Rectal smooth muscle tissue (tissue), 1 donor: ENCODE measurements at regions not wholly inside any gene's neighbourhood (a gene's known extent, or its start where the extent isn't known, plus 50 kb on each side); places are given as distances from the start of the nearest gene placed in this dataset.
"Not testable (repeated sequence)": the region's sequence is repeated elsewhere in the genome, so short reads cannot be mapped to it uniquely, and the experiment has no call there.

Experiments
- H3K27ac ChIP-seq: one replicate; pipeline ENCODE4 v1.7.0; 2013; ENCODE audit warnings: low read depth, low read length, inconsistent platforms
- H3K27me3 ChIP-seq: one replicate; pipeline ENCODE4 v1.7.0; 2013; ENCODE audit warnings: low read length; ENCODE audit not compliant: control insufficient read depth, insufficient read depth
- H3K36me3 ChIP-seq: one replicate; pipeline ENCODE4 v1.7.0; 2013; ENCODE audit warnings: low read length; ENCODE audit not compliant: control insufficient read depth, insufficient read depth
- H3K4me1 ChIP-seq: one replicate; pipeline ENCODE4 v1.7.0; 2013; ENCODE audit warnings: low read length; ENCODE audit not compliant: control insufficient read depth, insufficient read depth
- H3K4me3 ChIP-seq: one replicate; pipeline ENCODE4 v1.7.0; 2013; ENCODE audit warnings: low read length
- H3K9ac ChIP-seq: one replicate; pipeline ENCODE4 v1.7.0; 2013; ENCODE audit warnings: low read length

GRCh38 chr14:44417809-44418208, 89.3 kb downstream of the FSCB start:
- H3K9ac ChIP-seq = no peak overlapping the region
- no peak overlapping the region for H3K27ac ChIP-seq
- H3K27me3 ChIP-seq = no peaks in the 10 kb centered on the region
- no peaks in the 10 kb centered on the region for H3K4me1 ChIP-seq
- no peak overlapping the region for H3K4me3 ChIP-seq
- H3K36me3 ChIP-seq = no peaks in the 10 kb centered on the region

DNA sequence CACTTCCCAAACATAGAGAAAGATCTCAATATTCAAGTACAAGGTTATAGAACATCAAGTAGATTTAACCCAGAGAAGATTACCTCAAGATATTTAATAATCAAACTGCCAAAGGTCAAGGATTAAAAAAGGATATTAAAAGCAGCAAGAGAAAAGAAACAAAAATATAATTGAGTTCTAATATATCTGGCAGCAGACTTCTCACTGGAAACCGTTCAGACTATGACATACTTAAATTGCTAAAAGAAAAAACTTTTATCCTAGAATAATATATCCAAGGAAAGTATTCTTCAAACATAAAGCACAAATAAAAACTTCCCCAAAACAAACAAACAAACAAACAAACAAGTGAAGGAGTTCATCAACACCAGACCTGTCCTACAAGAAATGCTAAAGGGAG, 92.4 kb downstream of the FSCB start:
- Histone ChIP-seq H3K27ac (no peak overlapping the region), H3K9ac (no peak overlapping the region), H3K4me3 (no peak overlapping the region), H3K4me1 (no peaks in the 10 kb centered on the region), H3K36me3 (no peaks in the 10 kb centered on the region), H3K27me3 (no peaks in the 10 kb centered on the region)

DNA sequence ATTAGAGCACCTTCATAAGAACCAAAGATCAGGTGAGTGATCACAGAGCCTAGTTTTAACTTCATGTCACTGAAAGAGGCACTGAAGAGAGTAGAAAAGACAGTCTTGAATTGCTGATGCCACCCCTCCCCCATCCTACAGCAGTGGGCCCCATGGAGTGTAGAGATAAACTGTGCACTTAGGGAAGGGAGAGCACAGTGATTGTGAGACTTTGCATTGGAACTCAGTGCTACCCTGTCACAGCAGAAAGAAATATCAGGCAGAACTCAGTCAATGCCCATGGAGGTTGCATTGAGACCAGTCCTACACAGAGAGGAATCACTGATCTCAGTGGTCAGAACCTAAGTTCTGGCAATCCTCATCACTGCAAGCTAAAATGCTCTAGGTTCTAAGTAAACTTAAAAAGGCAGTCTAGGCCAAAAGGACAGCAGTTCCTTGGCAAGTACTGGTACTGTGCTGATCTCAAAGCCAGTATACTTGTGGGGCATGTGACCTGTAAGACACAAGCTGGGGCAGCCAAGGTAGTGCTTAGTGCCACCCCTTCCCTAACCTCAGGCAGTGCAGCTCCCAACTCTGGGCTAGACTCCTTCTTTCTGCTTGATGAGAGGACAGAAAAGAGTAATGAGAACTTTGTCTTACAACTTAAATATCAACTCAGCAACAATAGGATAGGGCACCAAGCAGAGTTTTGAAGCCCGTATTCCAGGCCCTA, 94.1 kb downstream of the FSCB start:
- Histone ChIP-seq H3K27me3 (no peaks in the 10 kb centered on the region), H3K4me3 (no peak overlapping the region), H3K9ac (no peak overlapping the region), H3K27ac (no peak overlapping the region), H3K4me1 (no peaks in the 10 kb centered on the region), H3K36me3 (no peaks in the 10 kb centered on the region)

GRCh38 chr14:44405011-44405486, 102.0 kb downstream of the FSCB start:
- H3K4me3 ChIP-seq = no peak overlapping the region
- no peak overlapping the region for H3K27ac ChIP-seq
- H3K27me3 ChIP-seq = no peaks in the 10 kb centered on the region
- no peaks in the 10 kb centered on the region for H3K36me3 ChIP-seq
- H3K9ac ChIP-seq = no peak overlapping the region
- no peaks in the 10 kb centered on the region for H3K4me1 ChIP-seq

DNA sequence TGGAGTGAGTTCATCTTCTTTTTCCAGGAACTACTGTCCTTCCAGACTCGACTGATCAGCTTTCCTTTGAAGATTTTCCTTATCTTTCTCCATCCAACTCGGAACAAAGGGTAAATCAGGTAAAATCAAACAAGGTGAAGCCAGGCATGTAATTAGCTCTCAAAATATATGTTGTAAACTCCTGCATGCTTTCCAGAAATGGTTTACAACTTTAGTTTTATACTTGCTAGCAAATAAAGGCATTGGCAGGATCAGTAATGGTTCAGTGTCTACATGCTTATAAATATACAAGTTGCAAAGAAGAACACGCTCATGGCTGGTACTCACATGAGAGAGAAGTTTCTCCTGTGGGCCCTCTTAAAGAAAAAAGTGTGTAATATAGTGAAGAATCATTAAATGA, 102.5 kb downstream of the FSCB start:
- H3K27ac ChIP-seq = no peak overlapping the region
- H3K9ac ChIP-seq = no peak overlapping the region
- H3K27me3 ChIP-seq = no peaks in the 10 kb centered on the region
- H3K4me1 ChIP-seq = no peaks in the 10 kb centered on the region
- no peak overlapping the region for H3K4me3 ChIP-seq
- H3K36me3 ChIP-seq = no peaks in the 10 kb centered on the region

GRCh38 chr14:44404036-44404435, 103.0 kb downstream of the FSCB start:
- Histone ChIP-seq H3K4me3 (no peak overlapping the region), H3K27me3 (no peaks in the 10 kb centered on the region), H3K36me3 (no peaks in the 10 kb centered on the region), H3K9ac (no peak overlapping the region), H3K27ac (no peak overlapping the region), H3K4me1 (no peaks in the 10 kb centered on the region)

- no peak overlapping the region for H3K9ac ChIP-seq
- H3K36me3 ChIP-seq = no peaks in the 10 kb centered on the region
- no peaks in the 10 kb centered on the region for H3K27me3 ChIP-seq
- H3K27ac ChIP-seq = no peak overlapping the region
- H3K4me3 ChIP-seq = no peak overlapping the region
- no peaks in the 10 kb centered on the region for H3K4me1 ChIP-seq
These were observed 103.9 kb downstream of the FSCB start for GRCh38 chr14:44403193-44403592.

GRCh38 chr14:44396226-44396625, 110.9 kb downstream of the FSCB start:
- no peaks in the 10 kb centered on the region for H3K4me1 ChIP-seq
- H3K27me3 ChIP-seq = no peaks in the 10 kb centered on the region
- H3K4me3 ChIP-seq = no peak overlapping the region
- no peak overlapping the region for H3K9ac ChIP-seq
- no peak overlapping the region for H3K27ac ChIP-seq
- H3K36me3 ChIP-seq = no peaks in the 10 kb centered on the region

DNA sequence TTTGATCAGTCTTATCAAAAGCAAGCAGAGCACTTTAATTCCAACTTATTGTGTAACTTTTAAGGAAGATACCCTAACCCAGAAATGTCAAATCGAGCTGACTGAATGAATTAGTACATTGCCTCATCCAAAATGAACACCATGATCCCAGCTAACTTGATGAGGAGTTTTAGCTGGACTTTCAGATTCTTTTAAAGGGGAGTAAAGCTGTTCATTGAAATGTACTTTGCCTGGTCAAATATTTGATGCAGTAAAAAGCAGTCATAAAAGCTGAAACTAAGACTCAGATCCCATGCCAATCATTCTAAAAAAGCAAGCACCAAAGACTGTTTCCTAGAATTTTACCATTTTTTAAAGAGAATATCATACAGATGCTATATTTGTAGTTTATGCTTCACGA, 114.1 kb downstream of the FSCB start:
- H3K4me3 ChIP-seq = no peak overlapping the region
- no peaks in the 10 kb centered on the region for H3K36me3 ChIP-seq

GRCh38 chr14:44388306-44388705, 118.8 kb downstream of the FSCB start:
- no peaks in the 10 kb centered on the region for H3K36me3 ChIP-seq
- H3K9ac ChIP-seq = no peak overlapping the region
- H3K27ac ChIP-seq = no peak overlapping the region
- no peak overlapping the region for H3K4me3 ChIP-seq
- H3K4me1 ChIP-seq = no peaks in the 10 kb centered on the region
- H3K27me3 ChIP-seq = no peaks in the 10 kb centered on the region

More for the DNA sequence above, 114.1 kb downstream of the FSCB start:
- Histone ChIP-seq H3K27ac (no peak overlapping the region), H3K9ac (no peak overlapping the region), H3K27me3 (no peaks in the 10 kb centered on the region), H3K4me1 (no peaks in the 10 kb centered on the region)

- H3K36me3 ChIP-seq = no peaks in the 10 kb centered on the region
- H3K4me1 ChIP-seq = no peaks in the 10 kb centered on the region
- H3K4me3 ChIP-seq = no peak overlapping the region
- no peak overlapping the region for H3K9ac ChIP-seq
- no peak overlapping the region for H3K27ac ChIP-seq
- H3K27me3 ChIP-seq = no peaks in the 10 kb centered on the region
These were observed 121.2 kb downstream of the FSCB start for GRCh38 chr14:44385906-44386305.

- H3K36me3 ChIP-seq, H3K27ac ChIP-seq, H3K9ac ChIP-seq, H3K4me1 ChIP-seq, H3K27me3 ChIP-seq, H3K4me3 ChIP-seq: not testable (repeated sequence)
These were observed 121.8 kb downstream of the FSCB start for GRCh38 chr14:44385296-44385695.

GRCh38 chr14:44384601-44385293, 122.3 kb downstream of the FSCB start:
- H3K27me3 ChIP-seq, H3K4me1 ChIP-seq, H3K36me3 ChIP-seq, H3K9ac ChIP-seq, H3K27ac ChIP-seq, H3K4me3 ChIP-seq: not testable (repeated sequence)
